Retinal pigment epithelial cell (primary cell): ENCODE measurements at regions not wholly inside any gene's neighbourhood (a gene's known extent, or its start where the extent isn't known, plus 50 kb on each side); places are given as distances from the start of the nearest gene placed in this dataset.

ENCODE experiments used
- DNase-seq: peaks from one replicate; pipeline ENCODE4 v3.0.0-alpha.2; 2010; ENCODE audit warnings: low read depth
- H3K4me3 ChIP-seq: 2 replicates; pipeline ENCODE4 v1.5.1; 2011; ENCODE audit warnings: mild to moderate bottlenecking, low read length, control low read depth, moderate library complexity
- CTCF ChIP-seq: conservative IDR thresholded peaks from 2 replicates; pipeline ENCODE4 v1.5.1; 2011; ENCODE audit warnings: low read depth, low read length, control low read depth, inconsistent platforms

GRCh38 chr2:16566701-16567100 is 98.9 kb downstream of the CYRIA start:
- H3K4me3 ChIP-seq, result no peak overlapping the region
- no peak for TF ChIP-seq CTCF
- DNase-seq, result no peak

GRCh38 chr2:16565481-16565880 is 100.2 kb downstream of the CYRIA start:
- no peak overlapping the region for H3K4me3 ChIP-seq
- TF ChIP-seq CTCF, result no peak
- no peak for DNase-seq

DNA sequence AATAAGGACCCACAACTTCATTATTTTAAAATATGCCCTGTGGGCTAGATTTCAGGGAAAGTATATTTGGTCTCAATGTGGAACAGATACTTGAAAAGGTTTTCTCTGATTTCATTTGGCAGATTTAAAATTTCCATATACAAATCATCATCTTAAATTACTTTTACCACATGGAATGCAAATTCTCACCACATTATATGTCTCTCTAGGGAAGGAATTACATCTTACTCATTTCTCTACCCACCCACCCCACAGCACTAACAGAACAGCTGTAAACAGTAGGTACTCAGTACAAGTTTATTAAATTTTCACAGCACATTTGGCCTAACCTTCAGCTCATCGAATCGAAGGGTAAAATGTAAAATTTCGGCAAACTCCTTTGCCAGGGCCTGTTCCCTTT is 104.0 kb downstream of the CYRIA start:
- no peak overlapping the region for H3K4me3 ChIP-seq
- TF ChIP-seq CTCF, result no peak
- DNase-seq, result no peak

- no peak for DNase-seq
- no peak for TF ChIP-seq CTCF
- no peak overlapping the region for H3K4me3 ChIP-seq
Measured at GRCh38 chr2:16561251-16561650, 104.4 kb downstream of the CYRIA start.

GRCh38 chr2:16559278-16560067 is 106.2 kb downstream of the CYRIA start:
- DNase-seq, result no peak
- H3K4me3 ChIP-seq, result no peak overlapping the region
- TF ChIP-seq CTCF, result no peak

- no peak for DNase-seq
- TF ChIP-seq CTCF, result no peak
- no peak overlapping the region for H3K4me3 ChIP-seq
Measured at GRCh38 chr2:16554060-16554583, 111.5 kb downstream of the CYRIA start.

GRCh38 chr2:16553226-16553625 is 112.4 kb downstream of the CYRIA start:
- peak; percentile 80 for TF ChIP-seq CTCF
- H3K4me3 ChIP-seq, result no peak overlapping the region
- DNase-seq, result peak; percentile 25
